ENCODE measurements at regions not wholly inside any gene's neighbourhood (a gene's known extent, or its start where the extent isn't known, plus 50 kb on each side); places are given as distances from the start of the nearest gene placed in this dataset.

GRCh38 chr11:121886996-121887395 lies 229.0 kb downstream of the BLID start (continued):
- TF ChIP-seq AR (CRISPR knock-in tag; IDR thresholded peaks at IDR 0.05) = no peak
- no peak for TF ChIP-seq NFYB (CRISPR knock-in tag; conservative IDR thresholded peaks at IDR 0.05; ENCODE audit: low read depth)
- no peak for TF ChIP-seq ZNF425 (CRISPR knock-in tag; conservative IDR thresholded peaks at IDR 0.05)
- TF ChIP-seq NR1H2 (CRISPR knock-in tag; IDR thresholded peaks at IDR 0.05) = no peak
- TF ChIP-seq FOXJ3 (CRISPR knock-in tag; IDR thresholded peaks at IDR 0.05; ENCODE audit: borderline replicate concordance) = no peak
- no peak for TF ChIP-seq CDX4 (CRISPR knock-in tag; IDR thresholded peaks at IDR 0.05; ENCODE audit: borderline replicate concordance)

GRCh38 chr11:121886005-121886734 lies 229.8 kb downstream of the BLID start:
- ATAC-seq = no peak
- Mint-ChIP-seq H3K4me1 (no peaks in the 10 kb centered on the region), H3K4me3 (no peak overlapping the region), H3K9me3 (peaks cover 4% of the 10 kb centered on the region; the same call in 1 of the 2 replicates), H3K36me3 (no peaks in the 10 kb centered on the region), H3K27me3 (ENCODE audit: low read depth) (no peaks in the 10 kb centered on the region), H3K27ac (no peak overlapping the region)
- no peak for DNase-seq (ENCODE audit: low spot score)
- TF ChIP-seq TCF7 (CRISPR knock-in tag; IDR thresholded peaks at IDR 0.05; ENCODE audit: low read depth) = no peak
- TF ChIP-seq TEAD4 (CRISPR knock-in tag; IDR thresholded peaks at IDR 0.05) = no peak
- TF ChIP-seq ZNF396 (CRISPR knock-in tag; IDR thresholded peaks at IDR 0.05; ENCODE audit: borderline replicate concordance) = no peak
- no peak for TF ChIP-seq ELF4 (CRISPR knock-in tag; IDR thresholded peaks at IDR 0.05; ENCODE audit: low read depth)
- no peak for TF ChIP-seq ZNF263 (CRISPR knock-in tag; IDR thresholded peaks at IDR 0.05; ENCODE audit: low read depth)
- TF ChIP-seq FOXJ3 (CRISPR knock-in tag; IDR thresholded peaks at IDR 0.05; ENCODE audit: borderline replicate concordance) = no peak
- TF ChIP-seq MLX (CRISPR knock-in tag; IDR thresholded peaks at IDR 0.05) = no peak
- TF ChIP-seq ZNF425 (CRISPR knock-in tag; conservative IDR thresholded peaks at IDR 0.05) = no peak
- POLR2A ChIA-PET = no interaction called here
- CTCF ChIA-PET = no interaction called here

- Mint-ChIP-seq H3K27me3 (ENCODE audit: low read depth) (no peaks in the 10 kb centered on the region), H3K4me3 (no peak overlapping the region), H3K9me3 (peaks cover 4% of the 10 kb centered on the region; the same call in 1 of the 2 replicates), H3K4me1 (no peaks in the 10 kb centered on the region), H3K36me3 (no peaks in the 10 kb centered on the region), H3K27ac (no peak overlapping the region)
- CTCF ChIA-PET = no interaction called here
- no peak for DNase-seq (ENCODE audit: low spot score)
- TF ChIP-seq NR2C2 (CRISPR knock-in tag; IDR thresholded peaks at IDR 0.05) (no peak), IRF1 (CRISPR knock-in tag; IDR thresholded peaks at IDR 0.05) (no peak), ZNF512 (CRISPR knock-in tag; IDR thresholded peaks at IDR 0.05; ENCODE audit: borderline replicate concordance) (no peak), KAT7 (CRISPR knock-in tag; IDR thresholded peaks at IDR 0.05; ENCODE audit: borderline replicate concordance) (no peak), CDX4 (CRISPR knock-in tag; IDR thresholded peaks at IDR 0.05; ENCODE audit: borderline replicate concordance) (no peak), GTF2I (CRISPR knock-in tag; conservative IDR thresholded peaks at IDR 0.05) (no peak)
- ATAC-seq = no peak
- POLR2A ChIA-PET = no interaction called here
Measured at GRCh38 chr11:121884626-121885025, 231.4 kb downstream of the BLID start.
